HG03097 (cell line): ENCODE measurements at regions not wholly inside any gene's neighbourhood (a gene's known extent, or its start where the extent isn't known, plus 50 kb on each side); places are given as distances from the start of the nearest gene placed in this dataset.
"Not testable (repeated sequence)": the region's sequence is repeated elsewhere in the genome, so short reads cannot be mapped to it uniquely, and the experiment has no call there.

Experiments used
- ATAC-seq: cut with Tn5 transposase; IDR thresholded peaks from one replicate; pipeline ENCODE4 v1.9.1; 2021; ENCODE audit not compliant: unreplicated experiment, low FRiP score

DNA sequence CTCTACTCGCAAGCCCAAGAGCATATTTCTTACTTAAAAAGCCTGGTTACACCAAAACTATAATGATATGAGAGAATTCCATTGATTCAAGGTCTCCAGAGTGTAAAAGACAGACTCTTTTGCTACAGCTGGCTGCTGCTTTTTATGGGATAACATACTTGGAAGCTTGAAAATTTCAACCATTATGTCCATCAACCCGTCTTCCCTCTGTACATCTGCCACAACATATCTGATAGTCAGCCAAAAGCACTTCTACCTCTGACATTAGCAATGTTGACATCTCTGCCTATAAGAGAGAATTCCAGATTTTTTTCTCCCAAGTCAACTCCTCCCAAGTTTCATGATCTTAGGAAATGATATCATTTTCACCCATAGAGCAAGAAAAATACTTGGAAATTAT, 54.4 kb upstream of the IQCM start:
- ATAC-seq: no peak

DNA sequence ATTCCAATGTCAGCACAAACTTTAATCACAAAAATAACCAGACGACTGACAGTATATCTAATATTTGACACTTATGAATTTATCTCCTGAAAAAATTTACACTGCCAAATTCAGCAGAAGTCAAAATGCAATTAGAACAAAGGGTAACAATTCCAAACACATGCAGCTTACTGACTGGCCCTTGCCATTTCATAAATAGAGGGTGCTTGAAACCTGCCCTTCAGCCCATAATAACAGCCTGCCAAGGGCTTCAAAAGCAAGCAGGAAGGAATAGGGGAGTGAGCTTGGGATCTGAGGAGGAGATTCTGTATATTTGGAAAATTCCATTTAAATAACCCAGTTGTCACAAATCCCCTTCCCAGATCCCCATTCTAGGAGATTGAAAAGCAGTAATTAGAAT, 66.1 kb upstream of the IQCM start:
- no peak for ATAC-seq

DNA sequence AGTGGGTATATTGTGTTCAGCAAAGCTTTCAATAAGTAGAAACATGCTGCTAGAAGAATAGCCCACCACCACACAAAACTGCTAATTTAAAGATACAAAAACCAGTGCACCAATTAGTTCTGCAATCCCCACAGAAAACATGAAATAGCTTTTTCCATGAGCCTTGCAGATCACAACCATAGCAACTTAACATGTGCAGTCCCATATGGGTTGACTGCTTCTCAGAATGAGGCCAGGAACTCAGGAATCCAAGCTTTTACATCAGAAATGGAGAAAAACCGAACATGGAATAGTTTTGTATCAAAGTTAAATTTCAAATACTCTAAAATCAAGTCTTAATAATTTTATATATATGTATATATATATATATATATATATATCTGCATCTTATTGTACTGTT, 66.6 kb upstream of the IQCM start:
- no peak for ATAC-seq

DNA sequence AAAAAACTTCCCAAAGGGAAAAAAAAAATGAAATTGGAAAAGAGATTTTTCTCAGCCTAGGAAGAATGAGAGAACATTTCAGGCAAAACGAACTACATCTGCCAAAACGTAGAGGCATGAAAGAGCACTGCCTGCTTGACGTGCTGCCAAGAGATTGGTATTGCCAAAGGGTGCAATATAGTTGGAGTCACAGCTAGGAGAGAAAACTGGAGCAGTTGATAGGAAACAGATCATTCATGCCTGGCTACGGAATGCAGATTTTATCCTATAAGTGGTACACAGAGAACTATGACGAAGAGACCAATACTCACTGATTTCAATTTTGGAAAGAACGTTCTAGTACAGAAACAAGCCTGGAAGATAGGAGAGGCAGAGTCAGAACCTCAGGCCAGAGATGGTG, 68.4 kb upstream of the IQCM start:
- no peak for ATAC-seq

DNA sequence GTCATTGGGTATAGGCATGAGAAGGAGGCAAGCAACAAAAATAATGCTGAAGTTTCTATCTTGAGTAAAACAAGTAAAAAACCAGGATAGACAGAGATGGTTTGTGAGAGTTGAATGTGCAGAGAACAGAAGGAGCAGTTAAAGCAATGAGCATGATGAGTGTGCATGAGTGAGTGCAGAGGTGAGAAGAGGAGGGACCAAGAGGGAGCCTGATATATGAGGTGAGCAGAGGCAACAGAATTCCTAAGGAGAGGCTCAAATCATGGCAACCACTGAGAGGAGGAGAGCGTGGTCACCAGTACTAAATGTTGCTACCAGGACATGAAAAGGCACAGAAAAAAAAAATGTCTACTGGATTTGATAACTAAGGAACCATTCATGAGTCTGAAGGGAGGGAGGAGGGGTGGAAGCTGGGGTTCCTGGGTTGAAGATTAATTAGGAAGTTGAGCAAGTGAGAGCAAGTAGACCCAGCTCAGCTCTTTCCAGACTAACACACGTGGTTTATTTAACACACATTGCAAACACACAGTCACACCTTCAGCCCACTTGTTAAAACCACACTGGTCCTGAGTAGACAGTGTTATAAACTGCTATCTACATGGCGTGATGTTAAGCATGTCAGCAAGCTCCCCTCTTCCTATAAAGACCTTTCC, 69.0 kb upstream of the IQCM start:
- ATAC-seq: no peak

DNA sequence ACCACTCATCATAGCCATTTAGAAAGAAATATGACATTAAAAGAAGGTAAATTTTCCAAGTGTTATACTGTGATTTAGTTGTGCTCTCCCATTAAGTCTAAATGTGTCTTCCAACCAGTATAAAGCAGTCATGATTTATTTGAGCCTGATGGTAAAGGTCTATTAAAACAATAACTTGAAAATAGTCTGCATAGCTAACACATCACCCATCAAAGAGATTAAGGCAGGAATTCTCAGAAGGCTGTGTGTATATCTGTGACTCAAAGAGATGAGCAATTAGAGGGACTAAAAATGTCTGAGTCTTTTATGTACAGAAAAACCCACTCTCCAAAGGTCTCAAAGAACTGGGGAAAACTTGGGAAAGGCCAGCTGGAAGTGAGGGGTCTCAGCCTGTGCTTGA, 70.3 kb upstream of the IQCM start:
- no peak for ATAC-seq

DNA sequence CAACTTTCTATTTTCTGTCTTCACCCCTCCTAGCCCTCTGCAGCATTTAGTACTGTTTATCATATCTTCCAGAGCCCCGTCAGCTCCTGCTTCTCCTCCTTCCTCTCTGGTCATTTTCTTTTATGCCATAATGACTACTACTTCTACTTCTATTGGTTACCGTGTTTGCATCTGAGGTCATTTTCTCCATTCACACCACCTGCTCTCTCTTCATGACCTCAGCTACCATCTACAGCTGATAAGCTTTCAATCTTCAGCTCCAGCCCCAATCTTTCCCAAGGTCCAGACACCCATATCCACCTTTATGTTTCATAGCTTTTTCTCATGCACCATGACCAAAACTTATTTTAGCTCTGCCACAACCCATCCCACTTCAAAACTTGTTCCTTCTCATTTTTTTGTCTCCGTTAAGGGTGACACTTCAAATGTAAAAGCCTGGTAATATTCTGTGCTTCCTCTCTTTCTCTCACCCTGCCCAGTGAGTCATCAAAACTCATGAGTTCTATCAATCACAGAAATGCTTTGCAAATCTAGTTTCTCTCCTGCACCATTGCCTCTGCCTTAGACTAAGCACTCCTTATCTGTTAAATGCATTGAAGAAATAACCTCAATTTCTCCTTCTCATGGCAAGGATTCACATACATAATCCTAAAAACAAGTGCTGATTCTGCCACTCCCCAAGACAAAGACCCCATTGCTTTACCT, 71.3 kb upstream of the IQCM start:
- no peak for ATAC-seq

DNA sequence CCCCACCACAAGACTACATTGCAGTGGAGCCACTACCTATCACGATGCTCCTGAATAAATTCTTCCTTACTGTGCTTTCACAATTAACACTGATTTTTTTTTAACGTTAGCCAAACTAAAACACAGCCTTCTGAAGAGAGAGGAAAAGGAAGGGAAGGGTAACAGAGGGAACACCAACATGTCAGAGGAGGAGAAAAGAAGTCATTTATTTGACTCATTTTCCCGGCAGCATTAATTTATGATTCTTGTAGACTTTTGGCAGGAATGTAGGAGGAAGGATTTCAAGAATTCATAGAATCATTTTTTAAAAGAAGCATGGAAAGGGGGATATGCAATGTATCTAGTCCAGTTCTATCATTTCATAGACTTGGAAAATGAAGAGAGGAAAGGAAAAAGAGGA, 74.3 kb upstream of the IQCM start:
- no peak for ATAC-seq

DNA sequence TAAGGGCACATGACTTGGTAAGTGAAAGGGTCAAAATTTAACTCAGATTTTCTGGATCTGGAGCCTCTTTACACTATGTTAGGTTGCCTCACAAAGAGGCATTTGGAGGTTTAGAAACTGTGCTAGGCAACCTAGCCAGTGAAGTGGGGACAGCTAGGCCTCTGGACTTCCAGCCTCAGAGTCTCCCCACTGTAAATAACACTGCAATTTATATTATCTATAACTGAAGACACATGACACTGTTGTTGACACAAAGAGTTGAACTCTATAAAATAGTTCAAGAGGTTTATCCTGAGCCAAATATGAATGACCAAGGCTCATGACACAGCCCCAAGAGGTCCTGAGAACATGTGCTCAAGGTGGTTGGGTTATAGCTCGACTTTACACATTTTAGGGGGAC, 74.9 kb upstream of the IQCM start:
- ATAC-seq: no peak

DNA sequence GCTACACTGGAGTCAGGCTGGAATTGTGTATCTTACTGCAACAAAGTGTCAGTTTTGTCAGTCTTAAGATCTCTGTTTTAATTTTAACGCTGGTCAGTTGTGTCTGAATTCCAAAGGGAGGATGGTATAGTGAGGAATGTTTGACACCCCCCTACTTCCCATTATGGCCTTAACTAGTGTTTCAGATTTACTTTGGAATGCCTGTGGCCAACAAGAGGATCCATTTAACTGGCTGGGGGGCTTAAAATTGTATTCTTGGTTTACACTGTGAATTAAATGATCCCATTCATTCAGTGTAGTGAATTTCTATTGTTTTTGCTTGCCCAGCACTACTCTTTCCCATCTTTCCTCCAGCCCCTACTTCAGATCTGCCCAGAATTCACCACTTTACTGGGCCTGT, 75.8 kb upstream of the IQCM start:
- no peak for ATAC-seq

DNA sequence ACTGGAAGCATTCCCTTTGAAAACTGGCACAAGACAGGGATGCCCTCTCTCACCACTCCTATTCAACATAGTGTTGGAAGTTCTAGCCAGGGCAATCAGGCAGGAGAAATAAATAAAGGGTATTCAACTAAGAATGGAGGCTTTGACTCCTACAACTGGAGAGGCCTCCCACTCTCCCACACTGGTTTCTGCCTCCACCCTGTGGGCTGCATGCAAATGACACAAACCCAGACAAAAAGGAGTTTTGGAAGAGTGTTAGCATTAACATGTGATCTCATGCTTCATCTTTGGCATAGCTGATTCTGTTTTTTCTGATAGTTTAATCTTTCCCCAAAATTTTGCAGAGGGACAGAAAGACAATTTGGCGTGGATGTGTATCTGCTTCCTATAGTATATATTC, 80.8 kb upstream of the IQCM start:
- ATAC-seq: no peak

DNA sequence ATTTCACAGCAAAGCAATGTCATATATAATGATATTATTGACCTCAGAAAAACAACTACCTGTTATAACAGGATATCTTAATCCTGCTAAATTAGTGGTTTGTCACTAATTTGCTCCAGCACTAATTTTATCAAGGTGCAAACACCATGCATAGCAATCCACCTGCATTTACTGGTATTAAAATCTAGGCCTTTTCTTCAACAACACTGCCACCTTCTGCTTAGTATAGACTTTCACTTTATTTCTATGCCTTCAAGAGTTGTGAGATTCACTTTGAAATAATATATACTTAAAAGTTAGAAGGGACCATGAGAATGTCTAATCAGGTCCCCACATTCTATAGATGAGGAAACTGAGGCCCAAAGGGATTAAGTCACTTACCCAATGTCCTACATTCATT, 82.1 kb upstream of the IQCM start:
- ATAC-seq: no peak

DNA sequence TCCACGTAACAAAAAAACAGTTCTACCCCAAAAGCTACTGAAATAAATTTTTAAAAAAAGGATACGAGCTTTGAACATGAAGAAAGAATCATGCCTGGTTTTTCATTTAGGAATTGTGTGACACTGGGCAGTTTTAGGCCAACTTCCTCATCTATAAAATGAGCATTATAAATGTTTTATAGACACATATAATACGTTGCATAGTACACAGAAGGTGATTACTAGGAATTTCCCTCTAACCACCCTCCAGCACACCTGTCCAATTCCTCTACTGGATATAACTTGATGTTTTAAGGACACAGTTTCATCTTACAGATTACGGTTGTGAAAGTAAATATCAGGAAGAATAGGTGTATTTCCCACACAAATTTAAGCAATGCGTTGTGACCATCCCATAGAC, 85.5 kb upstream of the IQCM start:
- no peak for ATAC-seq

DNA sequence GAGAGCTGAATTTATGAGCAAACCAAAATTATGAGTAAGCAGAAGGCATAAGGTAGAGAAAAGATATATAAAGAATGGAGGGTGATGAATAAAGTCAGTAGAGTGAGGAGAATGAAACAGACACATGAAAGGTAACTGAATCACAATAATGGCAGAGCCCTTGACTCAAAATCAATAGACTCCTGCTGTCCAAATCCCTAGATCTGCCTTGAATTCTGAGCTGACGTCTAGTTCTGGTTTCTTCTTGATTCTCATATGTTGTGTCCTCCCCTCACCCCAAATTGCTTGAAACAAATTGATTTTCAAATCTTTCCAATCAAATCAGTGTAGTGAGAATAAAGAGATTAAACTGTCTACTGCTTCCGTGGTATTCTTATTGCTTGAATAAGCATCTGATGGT, 86.6 kb upstream of the IQCM start:
- ATAC-seq: no peak

DNA sequence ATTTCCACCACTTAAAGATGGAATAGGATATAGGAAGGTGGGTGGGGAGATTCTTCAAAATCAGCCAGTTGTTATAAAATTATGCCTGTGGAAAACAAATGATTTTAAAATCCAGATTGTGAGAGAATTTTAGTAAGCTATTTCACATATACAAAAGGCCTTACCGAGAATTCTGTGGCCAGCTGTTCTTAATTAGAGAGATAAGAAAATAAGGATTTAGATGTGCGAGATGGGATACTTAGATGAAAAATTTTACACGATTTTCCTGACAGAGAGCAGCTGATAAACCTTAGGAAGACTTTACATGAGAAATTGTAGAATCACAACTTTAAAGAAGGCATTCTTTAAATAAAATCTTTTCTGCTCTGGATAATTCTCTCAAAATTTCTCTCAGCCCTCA, 94.5 kb upstream of the IQCM start:
- no peak for ATAC-seq

DNA sequence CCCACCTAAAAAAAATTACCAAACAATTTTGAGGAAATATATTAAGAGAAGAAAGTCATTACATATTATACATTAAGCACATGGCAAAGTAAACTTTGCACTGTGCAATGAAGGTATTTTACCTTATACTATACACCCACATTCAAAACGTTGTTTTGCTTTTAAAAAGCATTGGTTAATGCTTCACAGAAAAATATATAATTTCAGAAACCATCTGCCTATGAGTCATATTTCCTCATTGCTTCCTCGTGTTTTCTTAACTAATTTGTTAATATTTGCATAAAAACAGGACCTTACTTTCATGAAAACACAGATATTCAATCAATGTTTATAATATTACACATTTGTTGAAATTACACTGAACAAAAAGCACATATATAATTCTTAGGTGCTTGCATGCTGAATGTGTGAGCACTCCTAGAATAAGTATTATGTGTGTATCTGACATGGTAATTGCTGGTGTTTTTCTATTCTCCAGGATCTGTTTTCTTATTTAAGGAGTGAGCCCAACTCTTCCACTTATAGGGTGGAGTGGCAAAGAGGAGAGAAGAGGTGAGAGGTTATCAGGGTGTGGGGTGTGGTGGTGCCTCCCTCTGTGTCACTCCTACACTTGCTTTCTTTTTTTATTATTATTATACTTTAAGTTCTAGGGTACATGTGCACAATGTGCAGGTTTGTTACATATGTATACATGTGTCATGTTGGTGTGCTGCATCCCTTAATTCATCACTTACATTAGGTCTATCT, 95.1 kb upstream of the IQCM start:
- no peak for ATAC-seq

DNA sequence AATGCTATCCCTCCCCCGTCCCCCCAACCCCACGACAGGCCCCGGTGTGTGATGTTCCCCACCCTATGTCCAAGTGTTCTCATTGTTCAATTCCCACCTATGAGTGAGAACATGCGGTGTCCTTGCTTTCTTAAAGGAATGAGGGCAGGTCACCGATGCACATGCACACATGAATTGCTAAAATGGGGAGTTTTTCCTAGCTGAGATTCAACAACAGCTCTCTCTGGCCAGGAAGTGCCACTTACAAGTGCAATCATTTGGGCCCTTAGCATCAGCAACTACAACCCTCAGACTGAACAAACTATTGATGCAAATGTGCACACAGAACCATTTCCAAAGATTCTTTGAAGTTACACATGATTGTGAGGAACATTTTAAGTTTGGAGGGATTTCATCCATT, 95.7 kb upstream of the IQCM start:
- no peak for ATAC-seq

DNA sequence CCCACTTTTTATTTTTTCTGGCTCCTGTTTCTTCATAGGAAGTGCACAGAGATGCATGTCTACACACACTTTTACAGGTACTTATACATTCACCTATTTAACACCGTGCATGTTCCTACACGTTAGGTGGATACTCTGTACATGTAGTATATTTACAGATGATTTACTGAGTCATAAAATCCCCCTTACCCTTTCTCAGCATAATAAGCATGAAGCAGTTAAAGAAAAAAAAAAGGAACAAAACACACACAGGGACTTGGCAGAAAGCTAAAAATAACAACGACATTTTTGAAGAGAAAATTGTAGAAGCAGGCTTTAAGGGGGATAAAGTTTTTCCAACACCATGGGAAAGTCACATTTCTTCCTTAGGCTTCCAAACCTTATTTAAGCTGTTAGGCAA, 96.4 kb upstream of the IQCM start:
- no peak for ATAC-seq

DNA sequence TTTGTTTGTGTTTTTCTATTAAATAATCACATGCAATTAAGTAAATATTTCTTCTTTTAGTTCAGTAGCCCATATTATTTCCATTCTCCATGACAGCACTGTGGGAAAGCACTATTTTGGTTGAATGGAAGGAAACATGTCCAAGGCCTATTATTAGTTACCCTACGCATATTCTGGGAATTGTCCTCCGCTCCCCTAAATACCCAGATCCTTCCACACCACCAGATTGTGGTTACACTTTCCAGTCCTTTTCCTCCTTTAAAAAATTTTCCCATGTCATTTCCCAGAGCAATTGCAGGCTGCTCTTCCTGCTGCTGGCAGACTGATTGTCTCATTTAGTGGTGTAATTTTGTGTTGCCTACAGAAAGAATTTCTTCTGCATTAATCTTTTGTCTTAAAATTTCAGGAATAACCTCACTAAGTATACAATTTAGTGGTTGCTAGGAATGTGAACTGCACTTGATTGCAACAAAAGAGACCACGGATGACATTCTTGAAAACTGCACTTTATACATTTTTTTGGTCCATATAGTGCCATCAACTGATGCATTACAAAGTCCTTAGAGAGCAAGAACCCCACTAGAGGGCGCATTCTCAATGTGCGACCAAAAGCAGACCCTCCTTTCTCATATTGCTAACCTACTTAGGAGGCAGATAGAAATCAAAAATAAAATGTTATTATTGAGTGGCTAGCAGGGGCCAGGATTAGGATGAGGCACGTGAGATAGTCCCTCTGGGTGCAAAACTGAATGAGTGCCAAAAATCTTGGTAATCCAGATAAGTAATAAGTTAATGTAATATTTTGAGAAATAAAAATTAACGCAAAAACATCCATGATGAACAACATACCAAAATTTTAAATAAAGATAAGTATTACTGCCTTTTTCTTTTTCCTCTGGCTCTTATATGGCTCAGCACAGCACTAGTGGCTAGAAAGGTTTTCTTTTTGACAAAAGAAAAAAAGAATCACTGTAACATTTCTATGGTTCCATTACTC, 98.8 kb upstream of the IQCM start:
- ATAC-seq: peak; percentile 88

DNA sequence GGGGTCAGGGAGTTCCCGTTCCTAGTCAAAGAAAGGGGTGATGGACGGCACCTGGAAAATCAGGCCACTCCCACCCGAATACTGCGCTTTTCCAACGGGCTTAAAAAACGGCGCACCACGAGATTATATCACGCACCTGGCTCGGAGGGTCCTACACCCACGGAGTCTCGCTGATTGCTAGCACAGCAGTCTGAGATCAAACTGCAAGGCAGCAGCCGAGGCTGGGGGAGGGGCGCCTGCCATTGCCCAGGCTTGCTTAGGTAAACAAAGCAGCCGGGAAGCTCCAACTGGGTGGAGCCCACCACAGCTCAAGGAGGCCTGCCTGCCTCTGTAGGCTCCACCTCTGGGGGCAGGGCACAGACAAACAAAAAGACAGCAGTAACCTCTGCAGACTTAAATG, 100.1 kb upstream of the IQCM start:
- not testable (repeated sequence) for ATAC-seq

DNA sequence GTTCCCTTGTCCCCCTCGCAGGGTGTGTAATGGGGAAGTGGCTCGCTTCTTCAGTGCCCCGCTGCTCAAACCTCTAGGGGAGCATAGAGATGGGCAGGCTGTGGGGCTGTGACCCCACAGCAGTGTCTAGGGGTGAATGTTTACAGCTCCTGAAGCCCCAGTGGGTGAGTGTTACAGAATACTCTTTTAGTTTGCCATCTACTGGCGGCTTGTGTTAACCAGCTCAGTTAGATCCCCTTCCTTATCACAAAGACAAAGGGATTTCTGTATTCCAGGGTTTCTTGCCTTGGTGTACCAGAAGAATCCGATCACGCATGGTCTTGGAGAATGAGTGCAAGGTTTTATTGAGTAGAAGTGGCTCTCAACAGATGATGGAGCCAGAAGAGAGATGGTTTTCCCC, 108.1 kb upstream of the IQCM start:
- ATAC-seq: no peak
